NCI-H2171 treated with DMSO at 0.1 percent for 48 hours (cell line): ENCODE measurements at regions not wholly inside any gene's neighbourhood (a gene's known extent, or its start where the extent isn't known, plus 50 kb on each side); places are given as distances from the start of the nearest gene placed in this dataset.
"Not testable (repeated sequence)": the region's sequence is repeated elsewhere in the genome, so short reads cannot be mapped to it uniquely, and the experiment has no call there.

Experiments
- DNase-seq: peaks from one replicate; lab custom pipeline; 2025; lab: John Stamatoyannopoulos, UW

DNA sequence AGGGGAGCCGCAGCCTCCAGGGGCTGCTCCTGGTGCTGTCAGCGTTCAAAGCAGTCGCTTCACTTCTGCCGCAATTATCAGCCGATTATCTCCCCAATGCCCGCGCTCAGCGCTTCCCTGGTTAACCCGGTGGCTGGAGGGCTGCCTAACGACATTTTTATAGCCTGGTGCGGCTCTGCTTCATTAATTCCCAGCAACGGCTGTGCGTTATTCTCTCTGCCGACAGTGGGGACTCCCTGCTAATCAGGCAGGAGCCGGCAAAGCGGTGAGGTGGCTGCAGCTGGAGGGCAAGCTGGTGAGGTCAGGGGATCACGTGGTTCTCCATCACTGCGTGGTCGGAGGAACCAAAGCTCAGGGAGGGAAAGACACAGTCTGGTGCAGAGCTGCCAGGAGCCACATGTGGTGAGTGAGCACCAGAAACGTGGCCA is 62.9 kb downstream of the GLRX5 start:
- peak; percentile 64 for DNase-seq

DNA sequence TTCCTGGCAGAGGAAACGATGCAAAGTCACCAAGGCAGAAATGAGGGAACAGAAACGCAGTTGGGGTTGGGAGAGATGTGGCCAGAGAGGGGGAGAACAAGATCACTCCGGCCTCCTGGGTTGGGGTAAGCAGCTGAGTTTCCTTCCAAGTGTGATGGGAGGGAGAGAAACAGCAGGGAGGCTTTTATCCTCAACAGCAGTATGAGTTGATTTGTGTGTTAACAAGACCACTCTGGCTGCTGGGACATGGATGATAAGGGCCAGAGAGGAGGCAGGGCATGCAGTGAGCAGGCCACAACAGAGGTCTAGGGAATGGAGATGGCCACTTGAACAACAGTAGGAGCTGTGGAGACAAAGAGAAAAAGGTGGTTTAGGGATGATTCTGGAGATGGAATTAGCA is 66.8 kb downstream of the GLRX5 start:
- no peak for DNase-seq

DNA sequence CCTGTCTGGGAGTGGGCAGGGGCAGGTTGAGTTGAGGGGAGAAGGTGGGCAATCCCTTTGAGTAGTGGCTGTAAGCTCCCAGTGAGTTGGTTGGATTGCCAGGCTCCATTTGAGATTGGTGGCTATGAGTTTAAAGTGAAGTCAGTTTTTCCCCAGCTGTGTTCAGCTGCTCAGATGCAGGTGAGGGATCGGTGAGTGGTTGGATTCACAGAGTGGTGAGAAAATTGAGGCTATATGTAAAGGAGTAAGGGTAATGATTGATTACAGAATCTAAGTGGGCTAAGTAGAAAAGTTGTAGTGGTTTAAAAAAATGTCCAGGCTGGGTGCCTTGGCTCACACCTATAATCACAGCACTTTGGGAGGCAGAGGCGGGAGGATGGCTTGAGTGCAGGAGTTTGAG is 68.6 kb downstream of the GLRX5 start:
- DNase-seq, result no peak

DNA sequence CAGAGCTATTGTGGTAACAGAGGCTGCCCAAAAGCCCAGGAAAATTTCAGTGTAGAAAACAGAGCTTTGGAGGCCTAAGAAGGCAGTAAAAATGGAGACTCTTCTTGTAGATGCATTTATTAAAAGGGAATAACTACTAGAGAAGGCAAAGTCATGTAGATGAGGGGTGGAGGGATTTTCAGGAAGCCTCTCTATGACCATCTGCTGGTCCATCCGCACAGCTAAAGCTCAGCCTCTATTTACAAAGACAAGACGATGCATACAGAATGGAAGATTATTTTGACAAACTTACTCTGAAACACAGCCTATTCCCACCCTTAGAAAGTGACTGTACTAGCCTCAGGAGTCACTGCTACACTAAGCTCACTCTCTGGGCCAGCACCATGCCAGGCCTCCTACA is 71.4 kb downstream of the GLRX5 start:
- DNase-seq, result no peak

DNA sequence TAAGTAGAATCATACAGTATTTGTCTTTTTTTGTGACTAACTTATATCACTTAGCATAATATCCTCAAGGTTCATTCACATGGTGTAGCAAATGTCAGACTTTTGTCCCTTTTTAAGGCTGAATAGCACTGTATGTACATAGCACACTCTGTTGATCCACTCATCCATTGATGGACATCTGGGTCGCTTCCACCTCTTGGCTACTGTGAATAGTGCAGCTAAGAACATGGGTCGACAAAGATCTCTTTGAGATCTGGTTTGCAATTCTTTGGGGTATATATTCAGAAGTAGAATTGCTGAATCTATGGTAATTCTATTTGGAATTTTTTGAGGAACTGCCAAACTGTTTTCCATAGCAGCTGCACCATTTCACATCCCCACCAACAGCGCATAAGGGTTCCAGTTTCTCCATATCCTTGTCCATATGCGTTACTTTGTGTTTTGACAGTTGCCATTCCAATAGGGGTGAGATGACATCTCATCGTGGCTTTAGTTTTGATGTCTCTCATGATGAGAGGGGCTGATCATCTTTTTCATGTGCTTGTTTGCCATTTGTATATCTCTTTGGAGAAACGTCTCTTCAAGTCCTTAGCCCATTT is 73.9 kb downstream of the GLRX5 start:
- no peak for DNase-seq

DNA sequence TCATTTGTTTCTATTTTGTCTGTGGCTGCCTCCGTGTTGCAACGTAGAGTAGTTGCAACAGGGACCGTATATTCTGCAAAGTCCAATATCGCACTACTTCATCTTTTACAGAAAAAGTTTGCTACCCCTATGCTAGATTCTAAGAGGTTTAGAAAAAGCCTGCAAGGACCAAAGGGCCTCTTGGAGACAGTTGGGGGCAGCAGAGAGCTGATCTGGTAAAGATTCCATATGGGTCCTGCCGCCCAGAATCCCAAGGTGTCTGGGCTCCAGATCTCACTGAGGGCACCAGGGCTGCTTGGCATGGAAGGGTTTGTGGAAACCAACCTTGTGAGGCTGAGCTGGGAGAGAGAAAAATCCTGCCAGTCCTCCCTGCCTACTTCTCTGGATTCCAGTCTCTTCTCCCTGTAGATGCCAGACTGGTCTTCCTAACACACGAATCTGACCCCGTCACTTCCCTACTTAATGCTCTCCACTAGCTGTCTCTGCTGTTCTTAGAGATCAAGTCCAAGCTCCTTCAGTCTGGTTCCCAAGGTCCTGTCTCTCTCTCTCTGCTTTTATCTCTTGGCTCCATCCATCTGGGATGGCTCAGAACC is 74.6 kb downstream of the GLRX5 start:
- no peak for DNase-seq

DNA sequence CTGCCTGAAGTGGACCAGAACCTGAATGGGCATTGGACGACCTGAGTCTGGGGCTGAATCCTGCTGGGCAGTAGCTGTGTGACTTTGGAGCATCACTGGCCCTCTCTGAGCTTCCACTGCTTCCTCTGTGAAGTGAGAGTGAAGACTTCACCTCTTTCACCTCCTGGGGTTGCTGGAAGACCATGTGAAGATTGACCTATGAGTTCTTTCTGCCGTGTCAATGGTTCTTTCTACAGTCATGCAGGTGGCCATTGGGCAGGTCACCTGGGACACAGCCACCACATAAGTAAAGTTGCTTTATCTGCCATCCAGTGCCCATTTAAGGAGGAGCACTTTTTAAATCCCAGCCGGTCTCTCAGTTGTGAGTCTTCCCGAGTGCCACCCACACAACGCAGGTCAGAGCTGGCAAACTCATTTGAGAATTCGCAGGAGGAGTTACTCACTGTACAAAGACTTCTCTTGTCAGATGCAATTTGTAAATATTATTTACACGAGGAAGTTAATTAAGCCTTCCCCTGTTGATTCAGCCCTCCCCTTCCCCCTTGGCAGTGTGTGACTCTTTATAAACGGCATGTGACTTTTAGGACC is 74.8 kb upstream of the TCL1B start:
- DNase-seq, result no peak

DNA sequence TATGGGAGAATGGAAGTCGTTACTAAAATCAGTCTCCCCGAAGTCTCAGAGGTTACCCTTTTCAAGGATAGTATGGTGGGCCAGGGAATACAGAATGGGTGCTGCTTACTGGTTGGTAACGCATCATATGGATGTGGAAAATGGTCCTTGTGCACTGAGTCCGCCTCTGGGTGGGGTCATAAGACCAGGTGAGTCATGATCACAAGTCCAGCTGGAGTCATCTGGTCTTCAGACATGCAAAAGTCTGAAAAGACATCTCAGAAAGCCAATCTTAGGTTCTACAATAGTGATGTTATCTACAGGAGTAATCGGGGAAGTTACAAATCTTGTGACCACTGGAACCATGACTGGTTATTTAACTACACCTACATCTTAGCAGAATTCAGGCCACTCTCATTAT is 71.9 kb upstream of the TCL1B start:
- no peak for DNase-seq

DNA sequence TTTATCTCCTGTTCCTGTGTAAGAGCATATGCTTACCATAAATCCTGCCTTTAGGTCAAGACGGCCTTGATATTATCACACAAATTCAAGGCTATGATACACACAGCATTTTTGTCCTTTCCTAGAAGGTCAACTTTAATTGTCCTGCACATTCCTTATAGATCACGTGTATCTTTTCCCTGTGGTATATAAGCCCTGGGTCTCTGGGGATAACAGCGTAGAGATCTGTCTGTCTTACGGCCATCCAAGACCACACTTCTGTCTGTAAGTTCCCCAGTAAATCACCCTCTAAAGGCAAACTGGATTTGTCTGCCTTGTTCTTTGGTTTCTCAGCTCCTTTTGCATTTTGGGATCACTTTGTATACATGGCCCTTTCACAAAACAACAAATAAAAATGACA is 69.5 kb upstream of the TCL1B start:
- DNase-seq, result no peak

DNA sequence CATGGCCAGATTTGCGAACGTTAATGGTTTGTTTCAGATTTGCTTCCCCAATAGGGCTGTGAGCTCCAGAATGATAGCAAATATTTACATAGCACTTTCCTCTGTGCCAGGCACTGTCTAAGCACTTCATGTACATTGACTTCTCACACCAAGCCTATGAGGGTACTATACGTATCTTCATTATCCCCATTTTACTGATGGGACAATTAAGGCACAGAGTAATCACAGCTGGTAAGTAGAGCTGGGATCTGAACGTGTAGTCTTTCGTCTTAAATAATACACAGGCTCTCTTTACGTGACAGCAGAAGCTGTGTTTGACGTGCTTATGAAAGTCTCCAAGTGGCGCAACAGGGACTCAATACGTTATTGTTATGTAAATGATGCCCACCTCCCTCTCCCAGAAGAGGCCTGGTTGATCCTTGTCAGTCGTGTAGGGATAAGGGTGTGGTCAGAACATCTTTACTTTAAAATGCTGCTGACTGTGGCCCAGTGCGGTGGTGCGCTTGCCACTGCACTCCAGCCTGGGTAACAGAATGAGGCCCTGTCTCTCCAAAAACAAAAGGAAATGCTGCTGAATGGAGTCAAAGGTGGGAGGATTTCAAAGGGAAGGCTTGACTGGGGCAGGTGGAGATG is 66.3 kb upstream of the TCL1B start:
- DNase-seq, result no peak

DNA sequence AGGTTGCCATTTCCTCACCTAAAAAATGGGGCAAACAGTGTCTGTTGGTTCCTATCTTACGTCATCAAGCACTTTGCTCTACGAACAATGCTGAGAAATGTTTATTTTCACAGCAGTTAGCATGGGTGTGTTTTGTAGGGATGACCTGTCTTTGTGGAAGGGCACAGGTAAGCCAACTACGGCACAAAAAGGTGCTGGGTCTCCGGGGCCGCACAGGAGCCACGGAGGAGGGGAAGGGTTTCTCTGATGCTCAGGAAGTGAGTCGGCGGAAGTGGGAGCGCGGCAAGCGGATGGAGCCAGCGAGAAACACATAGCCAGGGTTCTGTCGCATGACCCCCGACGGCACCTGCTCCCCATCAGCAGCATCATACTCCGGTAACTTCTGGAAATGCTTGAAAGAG is 65.6 kb upstream of the TCL1B start:
- no peak for DNase-seq

DNA sequence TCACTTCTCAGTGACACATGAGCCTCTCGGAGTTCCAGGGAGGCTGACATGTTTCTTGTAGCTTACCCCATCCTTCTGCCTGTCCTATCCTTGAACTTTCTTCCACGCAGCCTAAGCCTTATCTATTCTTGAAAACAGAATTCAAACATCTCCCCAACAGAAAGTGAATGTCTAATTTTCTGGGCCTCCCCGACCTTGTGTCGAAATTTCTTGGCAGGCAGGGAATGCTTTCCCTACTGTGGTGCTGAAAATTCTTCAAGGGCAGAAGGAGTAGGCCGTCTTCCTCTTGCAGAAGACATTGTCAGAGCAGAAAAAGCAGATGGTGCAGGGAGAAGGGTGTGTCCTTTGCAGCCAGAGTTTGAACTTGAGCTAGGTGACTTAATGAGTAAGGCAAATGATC is 63.0 kb upstream of the TCL1B start:
- DNase-seq, result no peak

DNA sequence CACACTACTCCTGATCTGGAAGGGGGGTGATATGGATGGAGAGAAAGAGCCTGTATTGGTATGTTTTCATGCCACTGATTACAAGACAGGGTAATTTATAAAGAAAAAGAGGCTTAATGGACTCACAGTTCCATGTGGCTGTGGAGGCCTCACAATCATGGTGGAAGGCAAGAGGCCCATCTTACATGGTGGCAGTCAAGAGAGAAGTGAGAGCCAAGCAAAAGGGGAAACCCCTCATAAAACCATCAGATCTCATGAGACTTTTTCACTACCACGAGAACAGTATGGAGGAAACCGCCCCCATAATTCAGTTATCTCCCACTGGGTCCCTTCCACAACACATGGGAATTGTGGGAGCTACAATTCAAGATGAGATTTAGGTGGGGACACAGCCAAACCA is 60.5 kb upstream of the TCL1B start:
- not testable (repeated sequence) for DNase-seq

DNA sequence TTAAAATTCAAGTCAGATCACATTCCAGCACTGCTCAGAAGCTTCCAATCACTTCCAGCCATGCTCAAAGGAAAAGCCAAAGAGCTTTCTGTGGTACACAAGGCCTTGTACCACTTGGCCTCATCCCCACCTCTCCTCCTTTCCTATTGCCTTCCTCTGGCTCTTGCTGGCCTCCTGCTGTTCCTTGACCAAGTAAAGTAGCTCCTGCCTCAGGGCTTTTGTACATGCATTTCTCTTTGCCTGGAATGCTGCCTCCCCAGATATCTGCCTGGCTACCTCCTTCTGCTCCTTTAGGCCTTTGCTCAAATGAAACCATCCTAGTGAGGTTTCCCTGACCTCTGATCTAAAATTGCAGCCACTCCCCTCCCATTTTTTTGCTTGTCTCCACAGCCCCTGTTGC is 51.2 kb upstream of the TCL1B start:
- no peak for DNase-seq
